ENCODE measurements at regions not wholly inside any gene's neighbourhood (a gene's known extent, or its start where the extent isn't known, plus 50 kb on each side); places are given as distances from the start of the nearest gene placed in this dataset.
"Not testable (repeated sequence)": the region's sequence is repeated elsewhere in the genome, so short reads cannot be mapped to it uniquely, and the experiment has no call there.

DNA sequence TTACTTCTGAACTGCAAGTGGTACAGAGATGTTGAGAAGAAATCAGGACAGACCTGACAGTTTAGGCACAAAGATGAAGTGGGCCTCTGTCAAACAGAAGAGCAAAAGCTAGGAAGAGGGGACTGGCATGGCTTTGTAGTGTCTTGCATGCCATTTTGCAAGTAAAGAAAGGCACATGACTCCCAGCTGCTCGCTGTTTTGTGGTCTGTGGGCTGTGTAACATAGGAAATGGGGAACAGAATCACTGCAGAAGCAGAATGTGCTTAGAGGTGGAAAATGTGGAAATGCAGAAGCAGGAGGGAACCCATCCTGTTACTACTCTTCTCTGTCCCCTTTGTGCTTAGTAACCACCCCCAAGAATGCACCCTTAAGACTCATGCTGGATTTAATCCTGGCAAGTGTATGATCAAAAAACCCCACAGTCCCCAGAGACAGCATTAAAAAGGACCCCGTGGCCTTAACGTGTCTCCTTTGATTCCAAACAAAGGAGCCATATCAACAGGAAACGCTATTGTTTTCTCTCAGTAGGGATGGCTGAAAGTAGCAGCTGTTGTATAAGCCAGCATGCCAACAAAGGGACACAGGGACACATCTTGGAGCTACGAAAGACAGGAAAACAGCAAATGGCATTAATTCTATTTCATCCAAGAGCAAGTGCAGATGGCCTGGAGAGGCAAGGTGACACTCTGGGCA is 177.6 kb upstream of the GLRA2 start:
- no peak for DNase-seq (ENCODE audit: low spot score)

DNA sequence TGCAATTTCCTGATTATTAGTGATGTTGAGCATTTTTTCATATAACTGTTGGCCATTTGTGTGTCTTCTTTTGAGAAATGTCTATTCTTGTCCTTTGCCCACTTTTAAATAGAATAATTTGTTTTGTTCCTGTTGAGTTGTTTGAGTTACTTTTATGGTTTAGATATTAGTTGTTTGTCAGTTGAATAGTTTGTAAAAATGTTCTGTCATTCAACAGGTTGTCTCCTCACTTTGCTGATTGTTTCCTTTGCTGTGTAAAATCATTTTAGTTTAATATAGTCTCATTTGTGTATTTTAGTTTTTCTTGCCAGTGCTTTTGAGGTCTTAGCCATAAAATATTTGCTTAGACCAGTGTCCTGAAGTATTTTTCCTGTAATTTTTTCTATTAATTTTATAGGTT is 181.8 kb upstream of the GLRA2 start:
- DNase-seq (ENCODE audit: low spot score): no peak

- DNase-seq (ENCODE audit: low spot score): no peak
Observed at GRCh38 chrX:14344172-14344940, 185.0 kb upstream of the GLRA2 start.

- DNase-seq (ENCODE audit: low spot score): no peak
Observed at GRCh38 chrX:14309431-14309830, 219.9 kb upstream of the GLRA2 start.

DNA sequence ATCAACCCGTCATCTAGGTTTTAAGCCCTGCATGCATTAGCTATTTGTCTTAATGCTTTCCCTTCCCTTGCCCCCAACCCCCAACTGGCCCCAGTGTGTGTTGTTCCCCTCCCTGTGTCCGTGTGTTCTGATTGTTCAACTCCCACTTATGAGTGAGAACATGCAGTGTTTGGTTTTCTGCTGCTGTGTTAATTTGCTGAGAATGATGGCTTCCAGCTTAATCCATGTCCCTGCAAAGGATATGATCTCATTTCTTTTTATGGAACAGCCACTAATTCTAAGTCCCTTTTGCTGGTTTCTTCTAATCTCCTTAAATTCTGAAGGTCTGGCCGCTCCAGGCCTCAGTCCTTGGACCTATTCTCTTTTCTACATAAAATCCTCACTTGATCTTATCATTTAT is 220.4 kb upstream of the GLRA2 start:
- not testable (repeated sequence) for DNase-seq (ENCODE audit: low spot score)

GRCh38 chrX:14303891-14304290 is 225.4 kb upstream of the GLRA2 start:
- no peak for DNase-seq (ENCODE audit: low spot score)

DNA sequence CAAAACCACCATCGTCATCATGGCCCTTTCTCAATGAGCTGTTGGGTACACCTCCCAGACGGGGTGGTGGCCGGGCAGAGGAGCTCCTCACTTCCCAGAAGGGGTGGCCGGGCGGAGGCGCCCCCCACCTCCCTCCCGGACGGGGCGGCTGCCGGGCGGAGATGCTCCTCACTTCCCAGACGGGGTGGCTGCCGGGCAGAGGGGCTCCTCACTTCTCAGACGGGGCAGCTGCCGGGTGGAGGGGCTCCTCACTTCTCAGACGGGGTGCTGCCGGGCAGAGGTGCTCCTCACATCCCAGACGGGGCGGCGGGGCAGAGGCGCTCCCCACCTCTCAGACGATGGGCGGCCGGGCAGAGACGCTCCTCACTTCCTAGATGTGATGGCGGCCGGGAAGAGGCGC is 226.8 kb upstream of the GLRA2 start:
- DNase-seq (ENCODE audit: low spot score): not testable (repeated sequence)

DNA sequence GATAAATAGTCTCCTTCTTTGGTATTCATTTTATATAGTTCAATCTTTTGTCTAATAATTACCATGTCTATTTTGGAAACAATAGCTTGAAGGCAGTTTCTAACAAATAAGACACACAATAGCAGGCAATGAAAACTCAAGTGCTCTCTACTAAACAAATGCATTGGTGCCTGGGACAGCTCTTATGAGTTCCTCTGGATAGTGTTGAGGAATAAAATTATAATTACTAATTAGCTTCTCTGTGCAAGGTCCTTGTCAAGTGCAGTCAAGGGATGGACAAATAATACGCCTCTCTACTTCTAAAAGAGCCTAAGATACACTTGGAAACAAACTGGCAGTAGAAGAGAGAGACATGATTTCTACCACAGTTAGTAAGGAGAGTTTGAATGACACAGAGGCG is 229.0 kb upstream of the GLRA2 start:
- no peak for DNase-seq (ENCODE audit: low spot score)

- DNase-seq (ENCODE audit: low spot score): no peak
Observed at GRCh38 chrX:14295426-14295825, 233.9 kb upstream of the GLRA2 start.

GRCh38 chrX:14291666-14292500 is 237.5 kb upstream of the GLRA2 start:
- no peak for DNase-seq (ENCODE audit: low spot score)

DNA sequence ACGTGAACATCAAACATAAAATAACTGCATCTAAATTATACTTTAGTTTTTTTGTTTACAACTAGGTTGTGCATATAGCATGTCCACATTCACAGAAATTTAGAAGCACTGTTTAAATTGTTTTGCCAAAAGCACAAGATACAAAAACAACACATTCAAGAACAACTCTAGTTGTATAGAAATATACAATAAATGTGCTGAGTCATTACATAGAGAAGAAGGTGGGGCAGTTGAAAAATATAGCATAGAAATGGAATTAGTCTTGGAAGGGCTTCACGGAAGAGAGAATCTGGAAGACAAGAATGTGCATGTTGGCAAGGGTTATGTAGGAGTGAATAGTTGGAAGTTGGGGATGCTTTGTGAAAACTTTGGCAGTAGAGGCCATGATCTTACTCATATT is 239.0 kb upstream of the GLRA2 start:
- DNase-seq (ENCODE audit: low spot score): no peak

DNA sequence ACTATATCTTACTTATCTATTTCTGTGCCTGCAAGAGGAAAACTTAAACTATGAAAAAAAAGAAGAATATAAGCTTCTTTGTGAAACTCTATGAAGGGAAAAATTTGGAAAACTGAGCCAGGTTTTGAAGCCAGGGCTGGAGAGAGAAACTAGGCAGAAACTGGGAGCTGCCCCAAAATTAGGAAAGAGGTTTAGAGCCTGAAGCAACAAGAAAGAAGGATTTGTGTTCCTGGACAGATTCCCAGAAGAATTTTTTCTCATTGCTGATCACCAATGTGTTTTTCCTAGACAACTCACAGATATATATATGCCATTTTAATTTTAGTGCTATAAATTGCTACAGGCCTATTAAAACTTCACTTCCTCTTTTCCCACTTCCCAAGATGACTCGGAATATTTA is 245.0 kb upstream of the GEMIN8 start:
- no peak for DNase-seq (ENCODE audit: low spot score)

DNA sequence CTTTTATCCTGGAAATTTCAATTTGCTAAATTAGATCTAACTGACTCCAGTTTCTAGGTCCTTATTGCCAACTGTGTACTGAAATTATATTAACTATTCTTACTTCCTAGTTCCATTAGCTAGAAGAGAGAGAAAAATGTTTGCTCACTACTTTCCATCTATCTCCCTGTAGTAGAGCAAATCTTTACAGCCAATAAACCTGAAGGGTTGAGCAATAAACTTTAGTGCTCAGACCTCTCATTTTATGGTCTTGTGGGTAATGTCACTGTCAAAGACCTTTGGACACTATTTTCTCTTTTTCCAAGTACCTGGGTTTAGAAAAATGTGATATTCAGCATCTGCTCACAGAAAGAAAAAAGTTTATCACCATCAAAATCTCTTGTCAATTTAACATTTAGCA is 237.5 kb upstream of the GEMIN8 start:
- no peak for DNase-seq (ENCODE audit: low spot score)

DNA sequence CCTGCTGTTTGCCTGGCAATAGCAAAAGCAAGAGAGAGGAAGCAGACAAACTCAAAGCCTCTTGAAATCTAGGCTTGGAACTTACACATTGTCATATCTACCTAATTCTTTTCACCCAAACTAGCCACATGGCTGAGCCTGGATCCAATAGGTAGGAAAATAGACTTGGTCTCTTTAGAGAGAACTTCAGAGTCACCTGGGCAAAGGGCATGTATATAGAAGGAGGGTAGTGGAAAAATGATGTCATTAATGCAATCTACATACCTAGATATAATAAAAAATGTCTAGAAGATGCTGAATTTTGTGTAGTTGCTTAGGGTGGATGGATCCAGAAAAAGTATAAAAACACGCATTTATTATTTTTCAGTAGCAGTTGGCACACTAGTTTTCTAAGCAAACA is 237.0 kb upstream of the GEMIN8 start:
- no peak for DNase-seq (ENCODE audit: low spot score)

DNA sequence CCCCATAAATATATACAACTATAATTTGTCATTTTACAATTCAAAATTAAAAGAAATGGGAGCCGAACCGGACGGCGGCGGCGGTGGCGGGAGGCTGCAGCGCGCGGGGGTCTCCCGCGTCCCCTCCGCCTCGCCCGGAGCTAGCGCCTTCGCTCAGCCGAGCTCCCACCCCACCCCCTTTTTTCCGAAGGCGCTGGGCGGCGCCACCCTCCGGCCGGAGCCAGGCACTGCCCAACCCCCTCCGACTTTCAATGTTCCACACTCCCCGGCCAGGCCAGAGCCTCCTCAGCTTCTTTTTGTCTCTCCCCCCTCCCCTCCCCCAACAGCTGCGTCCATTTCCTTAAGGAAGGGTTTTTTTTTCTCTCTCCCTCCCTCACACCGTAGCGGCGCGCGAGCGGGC is 214.1 kb upstream of the GEMIN8 start:
- no peak for DNase-seq (ENCODE audit: low spot score)

GRCh38 chrX:14235004-14235403 is 205.3 kb upstream of the GEMIN8 start:
- DNase-seq (ENCODE audit: low spot score): no peak

GRCh38 chrX:14232688-14233087 is 203.0 kb upstream of the GEMIN8 start:
- no peak for DNase-seq (ENCODE audit: low spot score)

DNA sequence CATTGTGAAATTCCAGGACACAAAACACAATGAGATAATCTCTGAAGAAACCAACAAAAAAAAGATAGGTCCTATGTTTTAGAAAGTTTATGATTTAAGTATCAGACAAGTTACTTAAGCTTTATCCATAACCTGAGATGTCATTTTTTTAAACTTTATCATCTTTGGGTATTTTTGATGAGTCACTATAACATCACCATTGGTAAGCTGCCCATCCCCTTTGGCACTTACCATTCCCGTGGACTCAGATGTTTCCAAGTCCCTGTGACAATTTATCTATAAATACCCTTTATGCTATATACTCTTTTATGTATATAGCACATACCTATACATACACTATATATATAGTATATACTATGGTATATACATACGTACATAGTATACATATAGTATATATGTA is 198.9 kb upstream of the GEMIN8 start:
- no peak for DNase-seq (ENCODE audit: low spot score)

GRCh38 chrX:14220386-14220944 is 190.8 kb upstream of the GEMIN8 start:
- DNase-seq (ENCODE audit: low spot score): no peak

DNA sequence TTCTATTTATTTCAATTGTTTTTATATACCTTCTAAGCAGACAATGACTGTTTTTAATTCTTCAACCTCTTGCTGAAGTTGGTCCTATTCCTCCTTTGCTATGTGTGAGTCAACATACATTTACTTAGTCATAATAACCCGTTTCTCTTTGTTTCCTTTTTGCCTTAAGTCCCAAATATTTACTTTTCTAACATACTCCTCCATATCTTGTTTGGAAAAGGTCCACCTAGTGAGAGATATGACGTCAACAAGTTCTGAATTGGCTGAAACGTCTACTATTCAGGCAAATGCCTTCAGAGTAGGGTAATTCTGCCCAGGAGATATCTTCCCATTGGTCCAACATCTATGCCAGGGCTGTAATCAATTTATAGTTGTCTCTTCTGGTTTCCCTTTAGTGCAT is 179.3 kb upstream of the GEMIN8 start:
- DNase-seq (ENCODE audit: low spot score): no peak

- DNase-seq (ENCODE audit: low spot score): no peak
Observed at GRCh38 chrX:14194711-14195110, 165.0 kb upstream of the GEMIN8 start.

- DNase-seq (ENCODE audit: low spot score): no peak
Observed at GRCh38 chrX:14193547-14193946, 163.9 kb upstream of the GEMIN8 start.
